Erythroblast (primary cell): ENCODE measurements at regions not wholly inside any gene's neighbourhood (a gene's known extent, or its start where the extent isn't known, plus 50 kb on each side); places are given as distances from the start of the nearest gene placed in this dataset.

Source experiments
- GATA1 ChIP-seq: IDR thresholded peaks from 2 replicates; pipeline ENCODE4 v1.6.1; 2011; ENCODE audit warnings: low read depth, mild to moderate bottlenecking, control low read depth, low read length, moderate library complexity
- POLR2A ChIP-seq: IDR thresholded peaks from 2 replicates; pipeline ENCODE4 v1.6.1; 2011; ENCODE audit warnings: mild to moderate bottlenecking, low read length

- no peak for TF ChIP-seq POLR2A
- TF ChIP-seq GATA1 = no peak
Measured at GRCh38 chr2:180128861-180129260, 121.8 kb upstream of the CWC22 start.
